SK-N-SH treated with all-trans-retinoic acid at 6 μM for 48 hours (cell line): ENCODE measurements at regions not wholly inside any gene's neighbourhood (a gene's known extent, or its start where the extent isn't known, plus 50 kb on each side); places are given as distances from the start of the nearest gene placed in this dataset.

ENCODE experiments used
- ARNTL ChIP-seq: fragments of 450-650 bp; formaldehyde crosslinking; IDR thresholded peaks from 2 replicates; pipeline ENCODE4 v1.5.0; 2020; ENCODE audit warnings: low read depth, mild to moderate bottlenecking, moderate library complexity, borderline replicate concordance
- BACH2 ChIP-seq: fragments of 250-450 bp; sonication (Bioruptor Pico); IDR thresholded peaks from 2 replicates; pipeline ENCODE4 v1.9.0; 2021; ENCODE audit warnings: mild to moderate bottlenecking, borderline replicate concordance
- CREB5 ChIP-seq: fragments of 250-450 bp; sonication (Bioruptor Pico); IDR thresholded peaks from 2 replicates; pipeline ENCODE4 v1.5.1; 2020; ENCODE audit warnings: low read depth, mild to moderate bottlenecking, moderate library complexity
- CSRNP3 ChIP-seq: fragments of 250-450 bp; sonication (Bioruptor Pico); IDR thresholded peaks from 2 replicates; pipeline ENCODE4 v1.5.1; 2021; ENCODE audit warnings: mild to moderate bottlenecking, moderate library complexity
- GLIS3 ChIP-seq: fragments of 250-450 bp; sonication (Bioruptor Pico); IDR thresholded peaks from 2 replicates; pipeline ENCODE4 v1.5.0; 2020; ENCODE audit warnings: mild to moderate bottlenecking, moderate library complexity
- ISL1 ChIP-seq: fragments of 250-450 bp; sonication (Bioruptor Pico); IDR thresholded peaks from 2 replicates; pipeline ENCODE4 v2.1.2; 2022; ENCODE audit warnings: mild to moderate bottlenecking, moderate library complexity
- OSR1 ChIP-seq: fragments of 250-450 bp; sonication (Bioruptor Pico); IDR thresholded peaks from 2 replicates; pipeline ENCODE4 v1.8.0; 2022; ENCODE audit warnings: moderate library complexity, mild to moderate bottlenecking, inconsistent platforms
- SNAI2 ChIP-seq: fragments of 250-450 bp; sonication (Bioruptor Pico); IDR thresholded peaks from 2 replicates; pipeline ENCODE4 v1.5.0; 2020; ENCODE audit warnings: mild to moderate bottlenecking, moderate library complexity
- ZFP3 ChIP-seq: fragments of 250-450 bp; sonication (Bioruptor Pico); IDR thresholded peaks from 2 replicates; pipeline ENCODE4 v1.5.0; 2020; ENCODE audit warnings: mild to moderate bottlenecking, moderate library complexity
- TF ChIP-seq, protein P1 (sequence below): fragments of 250-450 bp; sonication (Bioruptor Pico); IDR thresholded peaks from 2 replicates; pipeline ENCODE4 v1.8.0; 2020; ENCODE audit warnings: mild to moderate bottlenecking, moderate library complexity, borderline replicate concordance

DNA sequence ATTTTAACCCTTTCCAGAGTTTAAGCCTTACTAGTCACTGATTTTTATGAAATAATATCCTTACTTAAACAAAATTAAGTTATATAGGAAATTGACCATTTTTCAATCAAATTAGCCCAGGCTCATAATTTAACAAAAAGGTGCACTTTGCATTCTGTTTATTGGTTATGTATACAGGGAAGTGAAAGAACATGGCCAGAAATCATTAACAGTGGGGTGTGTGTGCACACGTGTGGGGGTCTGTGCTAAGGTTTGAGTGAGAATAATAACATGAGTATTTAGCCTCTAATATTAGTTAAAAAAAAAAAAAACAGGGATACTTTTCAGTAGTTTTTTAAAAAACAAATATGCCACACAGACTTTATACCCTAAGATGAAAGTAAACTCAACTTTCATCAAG lies 510.5 kb upstream of the PFKP start:
- TF ChIP-seq CSRNP3 (no peak), SNAI2 (CRISPR knock-in tag) (no peak), OSR1 (CRISPR knock-in tag) (no peak), ZFP3 (CRISPR knock-in tag) (no peak), ISL1 (CRISPR knock-in tag) (no peak), ARNTL (CRISPR knock-in tag) (no peak), GLIS3 (no peak), CREB5 (CRISPR knock-in tag) (no peak), BACH2 (no peak)
- TF ChIP-seq, protein P1, sequence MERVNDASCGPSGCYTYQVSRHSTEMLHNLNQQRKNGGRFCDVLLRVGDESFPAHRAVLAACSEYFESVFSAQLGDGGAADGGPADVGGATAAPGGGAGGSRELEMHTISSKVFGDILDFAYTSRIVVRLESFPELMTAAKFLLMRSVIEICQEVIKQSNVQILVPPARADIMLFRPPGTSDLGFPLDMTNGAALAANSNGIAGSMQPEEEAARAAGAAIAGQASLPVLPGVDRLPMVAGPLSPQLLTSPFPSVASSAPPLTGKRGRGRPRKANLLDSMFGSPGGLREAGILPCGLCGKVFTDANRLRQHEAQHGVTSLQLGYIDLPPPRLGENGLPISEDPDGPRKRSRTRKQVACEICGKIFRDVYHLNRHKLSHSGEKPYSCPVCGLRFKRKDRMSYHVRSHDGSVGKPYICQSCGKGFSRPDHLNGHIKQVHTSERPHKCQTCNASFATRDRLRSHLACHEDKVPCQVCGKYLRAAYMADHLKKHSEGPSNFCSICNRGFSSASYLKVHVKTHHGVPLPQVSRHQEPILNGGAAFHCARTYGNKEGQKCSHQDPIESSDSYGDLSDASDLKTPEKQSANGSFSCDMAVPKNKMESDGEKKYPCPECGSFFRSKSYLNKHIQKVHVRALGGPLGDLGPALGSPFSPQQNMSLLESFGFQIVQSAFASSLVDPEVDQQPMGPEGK (CRISPR knock-in tag), result no peak
